ENCODE measurements at regions not wholly inside any gene's neighbourhood (a gene's known extent, or its start where the extent isn't known, plus 50 kb on each side); places are given as distances from the start of the nearest gene placed in this dataset.

GRCh38 chr5:52051759-52052158, 668.5 kb downstream of the ISL1 start:
- H3K4me1 Mint-ChIP-seq, result no peaks in the 10 kb centered on the region
- TF ChIP-seq, protein P1, sequence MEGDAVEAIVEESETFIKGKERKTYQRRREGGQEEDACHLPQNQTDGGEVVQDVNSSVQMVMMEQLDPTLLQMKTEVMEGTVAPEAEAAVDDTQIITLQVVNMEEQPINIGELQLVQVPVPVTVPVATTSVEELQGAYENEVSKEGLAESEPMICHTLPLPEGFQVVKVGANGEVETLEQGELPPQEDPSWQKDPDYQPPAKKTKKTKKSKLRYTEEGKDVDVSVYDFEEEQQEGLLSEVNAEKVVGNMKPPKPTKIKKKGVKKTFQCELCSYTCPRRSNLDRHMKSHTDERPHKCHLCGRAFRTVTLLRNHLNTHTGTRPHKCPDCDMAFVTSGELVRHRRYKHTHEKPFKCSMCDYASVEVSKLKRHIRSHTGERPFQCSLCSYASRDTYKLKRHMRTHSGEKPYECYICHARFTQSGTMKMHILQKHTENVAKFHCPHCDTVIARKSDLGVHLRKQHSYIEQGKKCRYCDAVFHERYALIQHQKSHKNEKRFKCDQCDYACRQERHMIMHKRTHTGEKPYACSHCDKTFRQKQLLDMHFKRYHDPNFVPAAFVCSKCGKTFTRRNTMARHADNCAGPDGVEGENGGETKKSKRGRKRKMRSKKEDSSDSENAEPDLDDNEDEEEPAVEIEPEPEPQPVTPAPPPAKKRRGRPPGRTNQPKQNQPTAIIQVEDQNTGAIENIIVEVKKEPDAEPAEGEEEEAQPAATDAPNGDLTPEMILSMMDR (conservative IDR thresholded peaks at IDR 0.05), result no peak
- H3K36me3 Mint-ChIP-seq (ENCODE audit: low read depth), result no peaks in the 10 kb centered on the region
- no peak overlapping the region for H3K4me3 Mint-ChIP-seq
- peaks cover 3% of the 10 kb centered on the region for H3K27me3 Mint-ChIP-seq (ENCODE audit: low read depth)
- DNase-seq (ENCODE audit: low read depth, low spot score), result no peak
- H3K27ac Mint-ChIP-seq (ENCODE audit: unreplicated experiment), result no peak overlapping the region
- H3K9me3 Mint-ChIP-seq, result peaks cover 7% of the 10 kb centered on the region

DNA sequence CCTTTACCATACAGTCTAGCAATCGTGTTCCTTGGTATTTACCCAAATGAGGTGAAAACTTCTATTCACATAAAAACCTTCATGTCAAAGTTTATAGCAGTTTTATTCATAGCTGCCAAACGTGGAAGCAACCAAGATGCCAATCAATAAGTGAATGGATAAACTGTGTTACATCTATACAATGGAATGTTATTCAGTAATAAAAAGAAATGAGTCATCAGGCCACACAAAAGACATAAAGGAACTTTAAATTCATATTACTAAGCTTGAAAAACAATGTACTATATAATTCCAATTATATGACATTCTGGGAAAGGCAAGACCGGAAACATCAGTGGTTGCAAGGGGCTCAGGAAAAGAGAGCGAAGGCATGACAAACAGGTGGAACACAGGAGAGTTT, 679.9 kb downstream of the ISL1 start:
- TF ChIP-seq, protein P1 (conservative IDR thresholded peaks at IDR 0.05), result no peak
- H3K27ac Mint-ChIP-seq (ENCODE audit: unreplicated experiment), result no peak overlapping the region
- H3K36me3 Mint-ChIP-seq (ENCODE audit: low read depth), result peaks cover 4% of the 10 kb centered on the region
- no peaks in the 10 kb centered on the region for H3K27me3 Mint-ChIP-seq (ENCODE audit: low read depth)
- H3K9me3 Mint-ChIP-seq, result peaks cover 5% of the 10 kb centered on the region
- no peaks in the 10 kb centered on the region for H3K4me1 Mint-ChIP-seq
- no peak overlapping the region for H3K4me3 Mint-ChIP-seq
- DNase-seq (ENCODE audit: low read depth, low spot score), result no peak

GRCh38 chr5:52065182-52065581, 681.9 kb downstream of the ISL1 start:
- Mint-ChIP-seq H3K27ac (ENCODE audit: unreplicated experiment) (no peak overlapping the region), H3K36me3 (ENCODE audit: low read depth) (peaks cover 3% of the 10 kb centered on the region), H3K9me3 (peaks cover 5% of the 10 kb centered on the region)

GRCh38 chr5:52069997-52070396, 686.7 kb downstream of the ISL1 start:
- Mint-ChIP-seq H3K9me3 (peaks cover 9% of the 10 kb centered on the region), H3K27me3 (ENCODE audit: low read depth) (peaks cover 25% of the 10 kb centered on the region), H3K4me3 (no peak overlapping the region), H3K36me3 (ENCODE audit: low read depth) (peaks cover 5% of the 10 kb centered on the region), H3K4me1 (no peaks in the 10 kb centered on the region), H3K27ac (ENCODE audit: unreplicated experiment) (no peak overlapping the region)
- no peak for DNase-seq (ENCODE audit: low read depth, low spot score)
- TF ChIP-seq, protein P1 (conservative IDR thresholded peaks at IDR 0.05), result no peak

More at GRCh38 chr5:52065182-52065581, 681.9 kb downstream of the ISL1 start:
- H3K4me3 Mint-ChIP-seq, result no peak overlapping the region
- no peak for DNase-seq (ENCODE audit: low read depth, low spot score)
- H3K27me3 Mint-ChIP-seq (ENCODE audit: low read depth), result no peaks in the 10 kb centered on the region
- no peaks in the 10 kb centered on the region for H3K4me1 Mint-ChIP-seq
- TF ChIP-seq, protein P1 (conservative IDR thresholded peaks at IDR 0.05), result no peak

- H3K9me3 Mint-ChIP-seq, result peaks cover 7% of the 10 kb centered on the region
- H3K4me3 Mint-ChIP-seq, result no peak overlapping the region
- TF ChIP-seq, protein P1 (conservative IDR thresholded peaks at IDR 0.05), result no peak
- no peak overlapping the region for H3K27ac Mint-ChIP-seq (ENCODE audit: unreplicated experiment)
- peaks cover 20% of the 10 kb centered on the region for H3K4me1 Mint-ChIP-seq
- H3K27me3 Mint-ChIP-seq (ENCODE audit: low read depth), result peaks cover 55% of the 10 kb centered on the region
- no peak for DNase-seq (ENCODE audit: low read depth, low spot score)
- peaks cover 2% of the 10 kb centered on the region for H3K36me3 Mint-ChIP-seq (ENCODE audit: low read depth)
These were observed 690.9 kb downstream of the ISL1 start for GRCh38 chr5:52073993-52074689.

Data from neural crest cell (in vitro differentiated cells).